Activated CD4-positive, alpha-beta T cell treated with anti-CD3 and anti-CD28 coated beads, Interleukin-2, amount 50 U/mL, for 16 hours (primary cell): ENCODE measurements at regions not wholly inside any gene's neighbourhood (a gene's known extent, or its start where the extent isn't known, plus 50 kb on each side); places are given as distances from the start of the nearest gene placed in this dataset.
"Not testable (repeated sequence)": the region's sequence is repeated elsewhere in the genome, so short reads cannot be mapped to it uniquely, and the experiment has no call there.

ENCODE experiments used
- DNase-seq: peaks from one replicate; pipeline ENCODE4 v3.0.0-alpha.2; 2020

- DNase-seq, result no peak
Measured at GRCh38 chr6:15953152-15953880, 175.6 kb upstream of the MYLIP start.

- no peak for DNase-seq
Measured at GRCh38 chr6:15952231-15953151, 176.4 kb upstream of the MYLIP start.

DNA sequence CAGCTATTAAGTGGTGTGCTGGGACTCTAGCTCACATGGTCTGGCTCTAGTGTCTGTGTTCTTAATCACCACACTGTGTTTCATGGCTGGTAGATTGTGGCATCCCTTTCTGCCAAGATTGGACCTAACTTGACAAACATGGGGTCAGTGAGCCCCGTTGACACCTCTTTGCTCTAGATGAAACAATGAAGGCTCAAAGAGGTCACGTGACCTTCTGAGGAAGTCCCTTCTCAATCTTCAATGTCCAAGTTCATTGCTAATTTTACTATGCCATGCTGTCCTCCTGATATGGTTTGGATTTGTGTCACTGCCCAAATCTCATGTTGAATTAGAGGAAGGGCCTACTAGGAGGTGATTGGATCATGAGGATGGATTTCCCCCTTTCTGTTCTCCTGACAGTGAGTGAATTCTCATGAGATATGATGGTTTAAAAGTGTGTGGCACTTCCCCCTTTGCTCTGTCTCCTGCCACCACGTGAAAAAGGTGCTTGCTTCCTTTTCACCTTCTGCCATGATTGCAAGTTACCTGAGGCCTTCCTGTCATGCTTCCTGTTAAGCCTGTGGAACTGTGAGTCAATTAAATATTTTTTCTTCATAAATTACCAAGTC is 177.8 kb upstream of the MYLIP start:
- DNase-seq, result no peak

- DNase-seq, result no peak
Measured at GRCh38 chr6:15949982-15950381, 178.9 kb upstream of the MYLIP start.

GRCh38 chr6:15948930-15949900 is 179.7 kb upstream of the MYLIP start:
- no peak for DNase-seq

GRCh38 chr6:15947923-15948322 is 181.0 kb upstream of the MYLIP start:
- DNase-seq, result no peak

DNA sequence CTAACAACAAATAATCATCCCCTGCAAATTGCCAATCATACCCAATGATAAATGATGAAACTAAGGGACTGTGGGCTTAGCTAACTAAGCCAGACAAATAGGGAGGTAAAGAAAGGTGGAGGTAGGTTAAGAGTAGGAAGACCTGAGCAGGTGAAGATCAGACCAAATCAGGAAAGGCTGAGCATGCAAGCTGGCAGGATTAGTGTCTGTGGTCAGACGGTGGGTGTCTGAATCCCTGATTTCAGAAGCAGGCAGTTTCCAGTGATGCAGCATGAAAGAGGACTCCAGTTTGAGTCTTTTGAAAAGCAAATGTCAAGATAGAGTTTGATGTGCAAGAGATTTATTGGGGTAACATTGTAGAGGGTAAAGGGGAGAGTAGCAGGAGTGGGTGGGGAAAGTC is 181.4 kb upstream of the MYLIP start:
- DNase-seq, result no peak

GRCh38 chr6:15946701-15947385 is 182.0 kb upstream of the MYLIP start:
- DNase-seq, result no peak

DNA sequence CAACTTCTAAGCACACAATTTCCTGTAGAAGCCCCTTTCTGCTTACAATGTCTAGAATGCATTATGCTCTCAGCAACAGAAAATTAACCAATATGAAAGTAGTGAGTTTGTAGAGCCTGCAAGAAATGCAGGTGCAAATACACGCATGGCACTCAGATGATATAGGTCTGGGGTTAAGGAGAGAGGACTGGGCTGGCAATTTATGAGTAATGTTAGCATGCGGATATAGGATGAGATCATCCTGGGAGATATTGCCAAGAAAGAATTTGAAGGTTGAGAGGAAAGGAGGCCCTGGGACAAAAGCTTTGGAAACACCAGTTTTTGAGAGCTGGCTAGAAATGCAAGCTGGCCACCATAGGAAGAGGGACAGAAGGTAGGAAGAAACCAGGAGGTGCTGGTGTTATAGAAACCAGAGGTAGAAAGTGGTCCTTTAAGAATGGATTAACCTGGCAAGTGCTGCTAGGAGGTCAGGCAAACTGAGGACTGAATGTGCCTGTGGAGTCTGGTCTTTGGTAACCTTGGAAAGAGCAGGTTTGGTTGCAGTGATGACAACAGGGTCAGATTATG is 183.2 kb upstream of the MYLIP start:
- no peak for DNase-seq

GRCh38 chr6:15943423-15943822 is 185.5 kb upstream of the MYLIP start:
- no peak for DNase-seq

DNA sequence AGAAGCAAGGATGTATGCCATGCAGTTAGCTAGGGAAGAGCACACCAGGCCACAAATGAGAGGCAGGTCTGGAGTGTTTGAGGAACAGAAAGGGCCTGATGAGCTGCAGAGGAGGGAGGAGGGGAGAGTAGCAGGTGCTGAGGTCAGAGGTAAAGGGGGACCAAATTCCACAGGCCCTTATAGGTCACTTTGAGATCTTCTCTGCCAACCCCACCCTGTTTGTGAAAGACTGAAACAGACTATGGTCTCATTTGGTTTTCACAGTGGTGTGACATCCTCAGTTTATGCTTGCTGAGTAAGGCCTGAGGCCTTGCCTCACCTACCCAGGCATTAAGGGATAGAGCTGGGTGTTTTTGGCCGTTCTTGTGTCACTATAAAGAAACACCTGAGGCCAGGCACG is 187.7 kb upstream of the MYLIP start:
- DNase-seq, result no peak

DNA sequence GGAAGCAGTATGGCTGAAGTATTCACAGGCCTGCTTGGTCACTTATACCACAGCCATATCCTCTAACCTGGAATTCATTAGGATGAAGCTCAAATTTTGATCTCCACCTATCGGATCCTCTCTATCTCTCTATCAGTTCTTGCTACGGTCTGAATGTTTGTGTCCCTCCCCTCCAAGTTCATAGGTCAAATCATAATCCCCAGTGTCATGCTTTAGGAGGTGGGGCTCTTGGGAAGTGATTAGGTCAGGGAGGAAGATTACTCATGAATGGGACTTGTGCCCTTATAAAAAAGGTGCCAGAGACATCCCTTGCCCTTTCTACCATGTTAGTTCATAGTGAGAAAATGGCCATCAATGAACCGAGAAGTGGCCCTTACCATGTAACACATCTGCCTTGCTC is 190.8 kb upstream of the MYLIP start:
- DNase-seq, result no peak

DNA sequence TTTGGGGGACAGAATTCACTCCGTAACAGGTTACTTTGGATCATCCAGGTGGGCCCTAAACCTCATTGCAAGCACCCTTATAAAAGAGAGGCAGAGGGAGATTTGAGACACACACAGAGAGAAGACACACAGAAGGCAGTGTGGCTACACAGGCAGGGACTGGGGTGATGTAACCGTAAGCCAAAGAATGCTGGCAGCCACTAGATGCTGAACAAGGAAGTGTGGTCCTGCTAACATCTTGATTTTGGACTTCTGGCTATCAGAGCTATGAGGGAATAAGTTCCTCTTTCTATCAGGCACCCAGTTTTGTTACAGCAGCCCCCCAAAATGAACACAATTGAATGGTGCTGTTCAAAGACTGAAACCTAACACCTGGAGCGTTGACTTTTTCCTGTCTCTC is 191.3 kb upstream of the MYLIP start:
- no peak for DNase-seq

DNA sequence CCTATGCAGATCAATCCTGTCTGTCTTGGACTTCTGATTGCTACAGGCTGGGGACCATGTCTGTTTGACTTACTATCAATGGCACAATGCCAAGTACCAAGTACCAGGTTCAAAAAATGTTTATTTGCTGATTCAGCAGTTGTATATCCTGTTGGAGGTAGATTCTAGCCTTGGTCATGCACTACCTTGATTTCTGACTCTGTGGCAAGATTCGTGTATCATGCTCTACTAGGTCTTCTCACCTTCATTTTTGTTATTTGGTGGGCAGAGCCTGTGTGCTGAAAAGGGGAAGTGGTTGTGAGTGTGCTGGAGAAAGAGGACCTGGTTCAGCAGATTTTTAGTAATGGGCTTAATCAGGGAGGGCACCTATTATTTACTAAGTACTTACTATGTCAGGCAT is 192.4 kb upstream of the MYLIP start:
- no peak for DNase-seq

DNA sequence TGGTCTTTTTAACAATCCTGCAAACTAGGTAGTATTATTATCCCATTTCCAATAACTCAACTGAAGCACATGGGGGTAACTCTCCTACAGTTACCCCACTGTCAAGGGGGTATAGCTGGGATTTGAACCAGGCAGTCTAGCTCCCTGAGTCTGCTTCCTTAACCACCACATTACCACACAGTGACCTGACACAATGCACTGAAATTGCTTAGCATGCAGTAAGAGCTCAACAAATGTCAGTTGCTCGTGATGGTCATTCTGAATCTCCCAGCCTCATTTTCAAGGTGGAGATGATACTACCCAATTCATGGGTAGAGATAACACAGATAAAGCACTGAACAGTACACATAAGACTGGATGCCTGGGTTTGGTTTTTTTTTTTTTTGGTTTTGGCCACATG is 193.2 kb upstream of the MYLIP start:
- no peak for DNase-seq

GRCh38 chr6:15931697-15932096 is 197.2 kb upstream of the MYLIP start:
- not testable (repeated sequence) for DNase-seq

DNA sequence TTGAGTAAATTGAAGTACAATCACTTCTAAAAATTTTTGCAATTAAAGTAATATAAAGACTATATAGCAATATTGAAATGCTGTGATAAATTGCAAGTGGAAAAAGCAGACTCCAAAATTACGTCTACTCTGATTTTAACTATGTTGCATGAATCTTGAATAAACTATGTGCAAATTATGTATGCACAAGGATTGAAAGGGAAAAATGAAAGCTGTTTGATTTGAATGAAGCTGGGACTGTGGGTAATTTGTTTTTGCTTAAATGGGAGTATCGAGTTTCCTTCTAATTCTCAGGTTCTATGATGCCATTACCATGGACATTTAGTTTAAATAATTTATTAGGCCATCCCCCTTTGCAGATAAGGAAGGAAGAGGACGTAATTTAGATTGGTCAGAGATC is 198.7 kb upstream of the MYLIP start:
- DNase-seq, result no peak

DNA sequence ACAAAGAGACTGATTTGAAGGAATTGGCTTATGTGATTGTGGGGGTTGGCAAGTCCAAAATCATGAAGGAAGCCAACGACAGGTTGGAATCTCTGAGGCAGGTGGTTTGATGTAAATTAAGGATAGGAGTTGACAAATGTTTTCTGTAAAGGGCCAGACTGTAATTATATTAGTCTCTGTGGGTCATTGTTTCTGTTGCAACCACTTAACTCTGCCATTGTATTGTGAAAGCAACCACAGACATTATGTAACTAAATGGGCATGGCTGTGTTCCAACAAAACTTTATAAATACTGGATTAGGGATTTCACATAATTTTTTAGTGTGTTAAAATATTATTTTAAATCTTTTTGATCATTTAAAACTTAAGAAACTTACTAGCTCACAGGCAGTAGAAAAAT is 199.2 kb upstream of the MYLIP start:
- no peak for DNase-seq

DNA sequence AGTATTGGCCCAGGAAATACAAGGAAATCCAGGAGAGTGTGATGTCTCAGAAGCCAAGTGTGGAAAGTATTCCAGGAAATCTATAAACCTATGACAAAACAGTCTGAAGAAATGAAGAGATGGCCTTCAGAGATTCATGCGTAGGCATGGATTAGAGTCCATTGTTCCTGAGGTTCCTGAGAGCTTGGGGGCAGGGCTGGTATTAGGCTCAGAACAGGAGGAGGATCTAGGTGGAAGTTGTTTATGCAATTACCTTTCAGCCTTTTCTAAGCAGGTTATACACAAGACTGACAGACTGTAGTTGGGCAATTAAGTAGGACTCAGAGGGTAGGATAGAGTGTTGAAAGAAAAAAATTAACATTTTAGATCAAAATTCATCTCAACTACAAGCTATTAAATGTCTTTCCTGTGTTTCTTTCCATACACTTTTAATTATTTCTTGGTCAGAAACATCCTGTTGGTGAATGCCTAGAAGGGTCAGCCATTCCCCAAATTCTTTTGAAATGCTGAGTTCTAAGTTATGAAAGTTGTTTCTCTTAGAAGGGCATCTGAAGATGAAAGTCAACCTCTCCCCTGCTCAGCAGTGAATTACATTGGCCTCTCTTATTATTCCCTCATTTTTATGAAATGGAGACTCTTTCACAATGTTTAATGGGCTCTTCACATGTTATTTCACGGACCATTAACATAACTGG is 201.2 kb upstream of the MYLIP start:
- DNase-seq, result no peak

- DNase-seq, result no peak
Measured at GRCh38 chr6:15926256-15926655, 202.6 kb upstream of the MYLIP start.

DNA sequence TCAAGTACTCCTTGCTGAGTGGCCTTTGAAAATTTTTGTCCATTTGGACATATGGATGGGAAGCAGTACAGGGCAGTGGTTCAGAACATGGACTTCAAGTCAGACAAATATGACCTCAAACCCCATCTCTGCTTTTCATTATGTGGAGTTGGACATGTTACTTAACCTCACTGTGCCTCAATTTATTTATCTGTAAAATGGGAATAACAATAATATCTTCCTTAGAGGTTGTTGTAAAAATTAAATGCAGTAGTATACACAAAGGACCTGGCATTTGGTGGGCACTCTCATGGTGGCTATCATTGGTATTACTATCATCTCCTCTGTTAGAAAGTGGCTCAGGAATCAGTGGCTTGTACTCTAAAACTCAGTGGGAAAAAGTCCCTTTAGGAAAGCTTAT is 204.0 kb upstream of the MYLIP start:
- no peak for DNase-seq
